Neural cell (in vitro differentiated cells): ENCODE measurements at regions not wholly inside any gene's neighbourhood (a gene's known extent, or its start where the extent isn't known, plus 50 kb on each side); places are given as distances from the start of the nearest gene placed in this dataset.

Experiments used
- H2AFZ ChIP-seq: fragments of 200-600, 300-800 bp; sonication (generic), shearing (Covaris generic); 2 replicates; pipeline ENCODE4 v1.6.0; 2014; ENCODE audit warnings: low read depth, mild to moderate bottlenecking, antibody characterized with exemption, low read length, moderate library complexity
- H3F3A ChIP-seq: fragments of 200-600 bp; shearing (Covaris generic); 2 replicates; pipeline ENCODE4 v1.6.1; 2016; ENCODE audit warnings: mild to moderate bottlenecking, moderate library complexity, mixed read lengths, antibody characterized with exemption, low read length; ENCODE audit not compliant: insufficient read depth, poor library complexity, severe bottlenecking
- H3K27ac ChIP-seq: fragments of 200-600, 300-800 bp; sonication (generic), shearing (Covaris generic); 2 replicates; pipeline ENCODE4 v1.5.1; 2014; ENCODE audit warnings: mild to moderate bottlenecking, low read length, moderate library complexity
- H3K27me3 ChIP-seq: fragments of 300-800, 200-600 bp; sonication (generic), shearing (Covaris generic); 2 replicates; pipeline ENCODE4 v1.6.0; 2014; ENCODE audit warnings: mild to moderate bottlenecking, low read depth, low read length, moderate library complexity; ENCODE audit not compliant: insufficient read depth
- H3K36me3 ChIP-seq: fragments of 300-800, 200-600 bp; sonication (generic), shearing (Covaris generic); 2 replicates; pipeline ENCODE4 v1.5.1; 2014; ENCODE audit warnings: mild to moderate bottlenecking, antibody characterized with exemption, low read length, moderate library complexity; ENCODE audit not compliant: insufficient read depth
- H3K4me2 ChIP-seq: fragments of 300-800, 200-600 bp; sonication (generic), shearing (Covaris generic); 2 replicates; pipeline ENCODE4 v1.6.0; 2014; ENCODE audit warnings: mild to moderate bottlenecking, low read length
- H3K4me3 ChIP-seq: fragments of 300-800, 200-600 bp; sonication (generic), shearing (Covaris generic); 2 replicates; pipeline ENCODE4 v1.5.1; 2014; ENCODE audit warnings: mild to moderate bottlenecking, low read length, moderate library complexity
- H3K79me2 ChIP-seq: fragments of 200-600 bp; shearing (Covaris generic); replicated peaks from 2 replicates; pipeline ENCODE4 v1.6.0; 2014; ENCODE audit warnings: mild to moderate bottlenecking, low read length, moderate library complexity; ENCODE audit not compliant: insufficient read depth
- H3K9ac ChIP-seq: fragments of 300-800, 200-600 bp; sonication (generic), shearing (Covaris generic); 2 replicates; pipeline ENCODE4 v1.6.1; 2016; ENCODE audit warnings: mild to moderate bottlenecking, low read length, mixed read lengths
- H3K9me2 ChIP-seq: fragments of 200-600 bp; shearing (Covaris generic); 2 replicates; pipeline ENCODE4 v1.6.1; 2016; ENCODE audit warnings: mild to moderate bottlenecking, low read length, mixed read lengths; ENCODE audit not compliant: insufficient read depth
- H3K9me3 ChIP-seq: fragments of 200-600, 300-800 bp; sonication (generic), shearing (Covaris generic); 2 replicates; pipeline ENCODE4 v1.6.1; 2016; ENCODE audit warnings: mild to moderate bottlenecking, mixed run types, low read length, moderate library complexity, mixed read lengths
- H4K20me1 ChIP-seq: fragments of 200-600 bp; shearing (Covaris generic); 2 replicates; pipeline ENCODE4 v1.6.1; 2016; ENCODE audit warnings: mild to moderate bottlenecking, mixed run types; ENCODE audit not compliant: insufficient read depth
- CTCF ChIP-seq: fragments of 450-650 bp; IDR thresholded peaks from 2 replicates; pipeline ENCODE4 v1.5.1; 2014; ENCODE audit warnings: antibody characterized with exemption, mild to moderate bottlenecking, moderate library complexity; ENCODE audit not compliant: poor library complexity, severe bottlenecking
- EP300 ChIP-seq: fragments of 450-650 bp; conservative IDR thresholded peaks from 2 replicates; pipeline ENCODE4 v1.6.1; 2014; ENCODE audit warnings: antibody characterized with exemption, mild to moderate bottlenecking, moderate library complexity; ENCODE audit not compliant: poor library complexity, severe bottlenecking
- EZH2 ChIP-seq: fragments of 200-600, 300-800 bp; shearing (Covaris generic), sonication (generic); IDR thresholded peaks from 2 replicates; pipeline ENCODE4 v1.6.1; 2014; ENCODE audit warnings: antibody characterized with exemption, low read length, borderline replicate concordance, mild to moderate bottlenecking; ENCODE audit not compliant: insufficient read depth, poor library complexity, severe bottlenecking
- MXI1 ChIP-seq: fragments of 450-650 bp; conservative IDR thresholded peaks from 2 replicates; pipeline ENCODE4 v1.6.1; 2014; ENCODE audit warnings: antibody characterized with exemption, mild to moderate bottlenecking; ENCODE audit not compliant: poor library complexity, severe bottlenecking
- POLR2AphosphoS5 ChIP-seq: IDR thresholded peaks from 2 replicates; pipeline ENCODE4 v1.6.1; 2012
- RAD21 ChIP-seq: fragments of 450-650 bp; conservative IDR thresholded peaks from 2 replicates; pipeline ENCODE4 v1.6.1; 2014; ENCODE audit warnings: antibody characterized with exemption, mild to moderate bottlenecking, moderate library complexity
- REST ChIP-seq: IDR thresholded peaks from 2 replicates; pipeline ENCODE4 v1.6.1; 2012; ENCODE audit warnings: borderline replicate concordance
- SMC3 ChIP-seq: fragments of 450-650 bp; conservative IDR thresholded peaks from 2 replicates; pipeline ENCODE4 v1.6.1; 2014; ENCODE audit warnings: antibody characterized with exemption, mild to moderate bottlenecking, moderate library complexity; ENCODE audit not compliant: poor library complexity
- TAF1 ChIP-seq: IDR thresholded peaks from 2 replicates; pipeline ENCODE4 v1.6.1; 2012; ENCODE audit warnings: low read depth

- Histone ChIP-seq H3K9ac (no peak overlapping the region), H3K27ac (no peak overlapping the region), H3K79me2 (no peaks in the 10 kb centered on the region), H3K9me2 (no peaks in the 10 kb centered on the region), H3K36me3 (no peaks in the 10 kb centered on the region), H3F3A (no peaks in the 10 kb centered on the region), H4K20me1 (no peaks in the 10 kb centered on the region), H2AFZ (no peak overlapping the region), H3K4me2 (no peak overlapping the region), H3K27me3 (no peaks in the 10 kb centered on the region), H3K9me3 (no peaks in the 10 kb centered on the region), H3K4me3 (no peak overlapping the region)
- no peak for TF ChIP-seq POLR2AphosphoS5
- TF ChIP-seq TAF1 = no peak
- TF ChIP-seq EP300 = no peak
Measured at GRCh38 chr17:13393841-13394710, 207.7 kb downstream of the HS3ST3A1 start.

GRCh38 chr17:13387952-13388351, 213.8 kb downstream of the HS3ST3A1 start:
- H3K9me2 ChIP-seq = no peaks in the 10 kb centered on the region
- H3K4me2 ChIP-seq = no peak overlapping the region
- H2AFZ ChIP-seq = no peak overlapping the region
- no peak overlapping the region for H3K4me3 ChIP-seq
- H4K20me1 ChIP-seq = no peaks in the 10 kb centered on the region
- no peak overlapping the region for H3K9ac ChIP-seq
- no peaks in the 10 kb centered on the region for H3K9me3 ChIP-seq
- H3K27me3 ChIP-seq = no peaks in the 10 kb centered on the region
- H3K27ac ChIP-seq = no peak overlapping the region
- TF ChIP-seq SMC3 (no peak), CTCF (no peak), RAD21 (no peak), TAF1 (no peak), REST (no peak), EP300 (no peak), POLR2AphosphoS5 (no peak), MXI1 (no peak), EZH2 (no peak)
- H3K36me3 ChIP-seq = no peaks in the 10 kb centered on the region
- no peaks in the 10 kb centered on the region for H3K79me2 ChIP-seq
- no peaks in the 10 kb centered on the region for H3F3A ChIP-seq
